ENCODE measurements at regions not wholly inside any gene's neighbourhood (a gene's known extent, or its start where the extent isn't known, plus 50 kb on each side); places are given as distances from the start of the nearest gene placed in this dataset.

GRCh38 chr13:53513226-53513625 is 484.6 kb downstream of the OLFM4 start:
- H3K27ac ChIP-seq (ENCODE audit: low read length) = no peak overlapping the region
- DNase-seq (ENCODE audit: low read depth, low spot score) = no peak
- no peaks in the 10 kb centered on the region for H3K36me3 ChIP-seq (ENCODE audit: control insufficient read depth, insufficient read depth, low read length)
- no TSS peak for BruUV-seq (replicated peaks)
- no peak overlapping the region for H3K4me3 ChIP-seq (ENCODE audit: low read depth in 2 of 2, low read length in 2 of 2)
- in situ Hi-C loops (cut with HindIII; ENCODE audit: low pct_unique_long_range_greater_than_20kb, low sequenced_read_pairs) (no loop called here), intact Hi-C loops (cut with micrococcal nuclease; ENCODE audit: unreplicated experiment) (no loop called here)
- H3K9me3 ChIP-seq (ENCODE audit: control insufficient read depth, insufficient read depth, low read depth, low read length) = no peaks in the 10 kb centered on the region
- ChIA-PET POLR2A (no interaction called here), CTCF (no interaction called here)
- no peaks in the 10 kb centered on the region for H3K4me1 ChIP-seq (ENCODE audit: control insufficient read depth, insufficient read depth, low read length)
- TF ChIP-seq SIN3A (IDR thresholded peaks at IDR 0.05; ENCODE audit: borderline replicate concordance, insufficient read depth, low read depth, low read length) (no peak), REST (IDR thresholded peaks at IDR 0.05; ENCODE audit: insufficient read depth in 1 of 2, low read depth in 2 of 2, low read length in 1 of 2) (no peak), POLR2AphosphoS5 (IDR thresholded peaks at IDR 0.05; ENCODE audit: low read depth, low read length) (no peak), TCF7L2 (IDR thresholded peaks at IDR 0.05; ENCODE audit: low read depth, low read length) (no peak)
- TF ChIP-seq, protein P1, sequence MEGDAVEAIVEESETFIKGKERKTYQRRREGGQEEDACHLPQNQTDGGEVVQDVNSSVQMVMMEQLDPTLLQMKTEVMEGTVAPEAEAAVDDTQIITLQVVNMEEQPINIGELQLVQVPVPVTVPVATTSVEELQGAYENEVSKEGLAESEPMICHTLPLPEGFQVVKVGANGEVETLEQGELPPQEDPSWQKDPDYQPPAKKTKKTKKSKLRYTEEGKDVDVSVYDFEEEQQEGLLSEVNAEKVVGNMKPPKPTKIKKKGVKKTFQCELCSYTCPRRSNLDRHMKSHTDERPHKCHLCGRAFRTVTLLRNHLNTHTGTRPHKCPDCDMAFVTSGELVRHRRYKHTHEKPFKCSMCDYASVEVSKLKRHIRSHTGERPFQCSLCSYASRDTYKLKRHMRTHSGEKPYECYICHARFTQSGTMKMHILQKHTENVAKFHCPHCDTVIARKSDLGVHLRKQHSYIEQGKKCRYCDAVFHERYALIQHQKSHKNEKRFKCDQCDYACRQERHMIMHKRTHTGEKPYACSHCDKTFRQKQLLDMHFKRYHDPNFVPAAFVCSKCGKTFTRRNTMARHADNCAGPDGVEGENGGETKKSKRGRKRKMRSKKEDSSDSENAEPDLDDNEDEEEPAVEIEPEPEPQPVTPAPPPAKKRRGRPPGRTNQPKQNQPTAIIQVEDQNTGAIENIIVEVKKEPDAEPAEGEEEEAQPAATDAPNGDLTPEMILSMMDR (IDR thresholded peaks at IDR 0.05) = no peak
- no peaks in the 10 kb centered on the region for H3K27me3 ChIP-seq (ENCODE audit: control insufficient read depth, insufficient read depth, low read length)
- ATAC-seq = no peak

- no TSS peak for BruUV-seq (replicated peaks)
- ATAC-seq = no peak
- TF ChIP-seq SIN3A (IDR thresholded peaks at IDR 0.05; ENCODE audit: borderline replicate concordance, insufficient read depth, low read depth, low read length) (no peak), TCF7L2 (IDR thresholded peaks at IDR 0.05; ENCODE audit: low read depth, low read length) (no peak), POLR2AphosphoS5 (IDR thresholded peaks at IDR 0.05; ENCODE audit: low read depth, low read length) (no peak), REST (IDR thresholded peaks at IDR 0.05; ENCODE audit: insufficient read depth in 1 of 2, low read depth in 2 of 2, low read length in 1 of 2) (no peak)
- TF ChIP-seq, protein P1 (IDR thresholded peaks at IDR 0.05) = no peak
These were observed 491.5 kb downstream of the OLFM4 start for GRCh38 chr13:53520132-53520531.

More at GRCh38 chr13:53520132-53520531, 491.5 kb downstream of the OLFM4 start:
- in situ Hi-C loops (cut with HindIII; ENCODE audit: low pct_unique_long_range_greater_than_20kb, low sequenced_read_pairs) (no loop called here), intact Hi-C loops (cut with micrococcal nuclease; ENCODE audit: unreplicated experiment) (no loop called here)
- Histone ChIP-seq H3K4me1 (ENCODE audit: control insufficient read depth, insufficient read depth, low read length) (no peaks in the 10 kb centered on the region), H3K9me3 (ENCODE audit: control insufficient read depth, insufficient read depth, low read depth, low read length) (no peaks in the 10 kb centered on the region), H3K27me3 (ENCODE audit: control insufficient read depth, insufficient read depth, low read length) (no peaks in the 10 kb centered on the region), H3K4me3 (ENCODE audit: low read depth in 2 of 2, low read length in 2 of 2) (no peak overlapping the region), H3K36me3 (ENCODE audit: control insufficient read depth, insufficient read depth, low read length) (no peaks in the 10 kb centered on the region), H3K27ac (ENCODE audit: low read length) (no peak overlapping the region)
- no peak for DNase-seq (ENCODE audit: low read depth, low spot score)
- POLR2A ChIA-PET = no interaction called here
- CTCF ChIA-PET = no interaction called here

Measured in Panc1 (cell line).